ENCODE measurements at regions not wholly inside any gene's neighbourhood (a gene's known extent, or its start where the extent isn't known, plus 50 kb on each side); places are given as distances from the start of the nearest gene placed in this dataset.

DNA sequence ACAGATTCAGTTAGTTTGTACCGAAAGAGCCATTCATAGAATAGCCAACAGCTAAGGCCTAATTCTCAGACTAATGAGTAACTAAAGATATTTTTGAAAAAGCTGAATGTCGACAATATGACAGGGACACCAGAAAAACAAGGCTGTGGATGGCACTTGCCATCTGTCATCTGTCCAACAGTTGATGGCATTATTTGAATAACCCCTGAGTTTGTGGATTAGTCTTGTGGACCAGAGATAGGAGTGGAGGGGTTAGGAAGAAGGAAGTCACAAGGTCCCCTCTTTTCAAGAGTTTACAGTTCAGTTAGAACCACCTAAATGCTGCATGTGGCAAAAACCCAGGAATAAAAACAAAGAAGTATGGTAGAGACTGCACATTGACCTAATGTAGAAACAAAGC lies 356.5 kb upstream of the DUSP10 start:
- intact Hi-C loops (cut with DNase I; ENCODE audit: low total_unique reads) (loop anchor here (5.0 kb wide), 1 partner anchor 359 kb away; no protein-coding TSS in a partner anchor), in situ Hi-C loops (cut with MboI; ENCODE audit: low sequenced_read_pairs in 4 of 4) (no loop called here)
- no peak for DNase-seq
- no peaks in the 10 kb centered on the region for H3K4me1 ChIP-seq
- no peaks in the 10 kb centered on the region for H3K27me3 ChIP-seq
- no peak overlapping the region for H3K27ac ChIP-seq
- no peaks in the 10 kb centered on the region for H3K36me3 ChIP-seq
- H3K4me3 ChIP-seq, result no peak overlapping the region
- H3K9me3 ChIP-seq, result no peaks in the 10 kb centered on the region
- TF ChIP-seq, protein P1, sequence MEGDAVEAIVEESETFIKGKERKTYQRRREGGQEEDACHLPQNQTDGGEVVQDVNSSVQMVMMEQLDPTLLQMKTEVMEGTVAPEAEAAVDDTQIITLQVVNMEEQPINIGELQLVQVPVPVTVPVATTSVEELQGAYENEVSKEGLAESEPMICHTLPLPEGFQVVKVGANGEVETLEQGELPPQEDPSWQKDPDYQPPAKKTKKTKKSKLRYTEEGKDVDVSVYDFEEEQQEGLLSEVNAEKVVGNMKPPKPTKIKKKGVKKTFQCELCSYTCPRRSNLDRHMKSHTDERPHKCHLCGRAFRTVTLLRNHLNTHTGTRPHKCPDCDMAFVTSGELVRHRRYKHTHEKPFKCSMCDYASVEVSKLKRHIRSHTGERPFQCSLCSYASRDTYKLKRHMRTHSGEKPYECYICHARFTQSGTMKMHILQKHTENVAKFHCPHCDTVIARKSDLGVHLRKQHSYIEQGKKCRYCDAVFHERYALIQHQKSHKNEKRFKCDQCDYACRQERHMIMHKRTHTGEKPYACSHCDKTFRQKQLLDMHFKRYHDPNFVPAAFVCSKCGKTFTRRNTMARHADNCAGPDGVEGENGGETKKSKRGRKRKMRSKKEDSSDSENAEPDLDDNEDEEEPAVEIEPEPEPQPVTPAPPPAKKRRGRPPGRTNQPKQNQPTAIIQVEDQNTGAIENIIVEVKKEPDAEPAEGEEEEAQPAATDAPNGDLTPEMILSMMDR (IDR thresholded peaks at IDR 0.05 in 4 of 5, conservative IDR thresholded peaks at IDR 0.05 in 1 of 5), result no peak
- no peak for TF ChIP-seq POLR2A (IDR thresholded peaks at IDR 0.05)
- no peak for ATAC-seq

DNA sequence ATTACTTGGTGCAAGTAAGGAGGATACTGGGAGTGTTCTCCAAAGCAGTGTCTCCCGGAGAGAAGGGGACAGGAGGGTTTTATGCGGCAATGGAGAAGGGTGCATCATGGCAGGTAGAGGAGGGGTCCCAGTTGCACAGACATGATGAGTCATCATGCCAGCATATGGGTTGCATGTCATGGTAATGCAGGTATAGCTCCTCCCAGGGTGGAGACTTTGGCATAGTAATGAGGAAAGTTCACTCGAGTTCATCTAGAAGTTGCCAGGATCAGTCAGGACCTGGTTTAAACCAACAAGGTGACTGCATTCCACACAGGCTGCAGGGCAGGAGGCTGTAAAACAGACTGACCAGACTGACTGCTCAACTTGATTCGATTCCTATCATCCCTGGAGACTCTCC lies 355.7 kb upstream of the DUSP10 start:
- in situ Hi-C loops (cut with MboI; ENCODE audit: low sequenced_read_pairs in 4 of 4), result no loop called here
- intact Hi-C loops (cut with DNase I; ENCODE audit: low total_unique reads), result loop anchor here (5.0 kb wide), 1 partner anchor 360 kb away; no protein-coding TSS in a partner anchor
- no peak for DNase-seq
- Histone ChIP-seq H3K4me1 (no peaks in the 10 kb centered on the region), H3K36me3 (no peaks in the 10 kb centered on the region), H3K27me3 (no peaks in the 10 kb centered on the region), H3K9me3 (no peaks in the 10 kb centered on the region), H3K27ac (no peak overlapping the region), H3K4me3 (no peak overlapping the region)
- ATAC-seq, result no peak
- no peak for TF ChIP-seq POLR2A (IDR thresholded peaks at IDR 0.05)
- TF ChIP-seq, protein P1 (IDR thresholded peaks at IDR 0.05 in 4 of 5, conservative IDR thresholded peaks at IDR 0.05 in 1 of 5), result no peak

DNA sequence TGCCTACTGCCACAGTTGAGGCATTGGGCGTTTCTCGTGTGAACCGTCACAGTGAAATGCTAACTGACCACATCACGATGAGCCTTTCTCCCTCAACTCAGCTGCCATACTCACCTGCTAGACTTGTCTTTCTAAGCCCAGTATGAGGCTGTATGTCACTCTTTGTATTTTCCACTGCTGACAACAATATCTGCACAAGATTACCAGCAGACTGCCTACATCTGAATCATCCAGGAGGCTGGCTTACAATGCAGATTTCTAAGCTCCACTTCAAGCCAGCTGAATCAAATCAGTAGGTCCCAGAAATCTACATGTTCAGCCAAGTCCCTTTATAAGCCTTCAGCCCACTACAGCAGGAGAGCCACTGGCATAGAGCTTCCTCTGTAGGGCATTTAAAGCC lies 355.0 kb upstream of the DUSP10 start:
- DNase-seq, result no peak
- Histone ChIP-seq H3K4me3 (no peak overlapping the region), H3K9me3 (no peaks in the 10 kb centered on the region), H3K27me3 (no peaks in the 10 kb centered on the region), H3K4me1 (no peaks in the 10 kb centered on the region), H3K27ac (no peak overlapping the region), H3K36me3 (no peaks in the 10 kb centered on the region)
- TF ChIP-seq, protein P1 (IDR thresholded peaks at IDR 0.05 in 4 of 5, conservative IDR thresholded peaks at IDR 0.05 in 1 of 5), result no peak
- no peak for TF ChIP-seq POLR2A (IDR thresholded peaks at IDR 0.05)
- ATAC-seq, result no peak
- intact Hi-C loops (cut with DNase I; ENCODE audit: low total_unique reads) (loop anchor here (5.0 kb wide), 1 partner anchor 360 kb away; no protein-coding TSS in a partner anchor), in situ Hi-C loops (cut with MboI; ENCODE audit: low sequenced_read_pairs in 4 of 4) (no loop called here)

DNA sequence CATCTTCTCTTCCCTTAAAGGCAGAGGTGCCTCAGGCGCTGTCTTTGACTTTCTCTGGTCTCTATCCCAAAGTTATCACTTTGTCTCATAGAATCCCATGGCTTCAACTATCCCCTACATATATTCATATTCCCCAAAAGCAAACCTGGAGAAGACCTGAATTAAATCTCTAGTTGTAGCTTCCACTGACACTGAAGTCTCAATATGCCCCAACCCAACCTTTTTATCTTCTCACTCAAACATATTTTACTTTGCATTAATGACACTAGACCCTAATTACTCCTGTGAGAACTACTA lies 354.5 kb upstream of the DUSP10 start:
- Histone ChIP-seq H3K9me3 (no peaks in the 10 kb centered on the region), H3K36me3 (no peaks in the 10 kb centered on the region), H3K4me3 (no peak overlapping the region), H3K27me3 (no peaks in the 10 kb centered on the region), H3K27ac (no peak overlapping the region), H3K4me1 (no peaks in the 10 kb centered on the region)
- in situ Hi-C loops (cut with MboI; ENCODE audit: low sequenced_read_pairs in 4 of 4) (no loop called here), intact Hi-C loops (cut with DNase I; ENCODE audit: low total_unique reads) (loop anchor here (5.0 kb wide), 1 partner anchor 361 kb away; no protein-coding TSS in a partner anchor)
- TF ChIP-seq, protein P1 (IDR thresholded peaks at IDR 0.05 in 4 of 5, conservative IDR thresholded peaks at IDR 0.05 in 1 of 5), result no peak
- TF ChIP-seq POLR2A (IDR thresholded peaks at IDR 0.05), result no peak
- ATAC-seq (no peak), DNase-seq (no peak)
